Suprapubic skin (tissue), 3 donors: ENCODE measurements at regions not wholly inside any gene's neighbourhood (a gene's known extent, or its start where the extent isn't known, plus 50 kb on each side); places are given as distances from the start of the nearest gene placed in this dataset.

Source experiments
- CTCF ChIP-seq, 2 donors: fragments of 200-600 bp in 1 of 2; fragments of 450-650 bp in 1 of 2; sonication (generic) in 1 of 2; IDR thresholded peaks; one replicate each; pipeline ENCODE4 v1.5.1; 2016 to 2019; ENCODE audit warnings: antibody characterized with exemption in 2 of 2, mild to moderate bottlenecking in 1 of 2, moderate library complexity in 1 of 2
- POLR2AphosphoS5 ChIP-seq, 3 donors: sonication (generic); formaldehyde crosslinking; IDR thresholded peaks; one replicate each; pipeline ENCODE4 v1.6.1; 2017; ENCODE audit warnings: antibody characterized with exemption in 3 of 3

GRCh38 chr12:89901319-89901718, 192.7 kb upstream of the ATP2B1 start:
- TF ChIP-seq CTCF (IDR thresholded peaks at IDR 0.05) (no peak), POLR2AphosphoS5 (IDR thresholded peaks at IDR 0.05) (no peak)
